ENCODE measurements at regions not wholly inside any gene's neighbourhood (a gene's known extent, or its start where the extent isn't known, plus 50 kb on each side); places are given as distances from the start of the nearest gene placed in this dataset.

GRCh38 chr7:26052706-26053105, 99.3 kb upstream of the NFE2L3 start:
- TF ChIP-seq POLR2A (IDR thresholded peaks at IDR 0.05; ENCODE audit: low read length) (no peak), GATA1 (IDR thresholded peaks at IDR 0.05; ENCODE audit: low read depth, low read length) (no peak)

All from erythroblast (primary cell).